ENCODE measurements at regions not wholly inside any gene's neighbourhood (a gene's known extent, or its start where the extent isn't known, plus 50 kb on each side); places are given as distances from the start of the nearest gene placed in this dataset.

GRCh38 chr7:148480479-148481146, 110.0 kb upstream of the C7orf33 start:
- DNase-seq, result no peak
- H3K36me3 ChIP-seq, result no peaks in the 10 kb centered on the region
- 77 to 84% methylated on average over 2 to 5 of the region's 5 CpGs for WGBS, 2 donors (ENCODE audit: low coverage in 1 of 2)
- no peak overlapping the region for H3K27ac ChIP-seq
- H3K27me3 ChIP-seq, result no peaks in the 10 kb centered on the region
- no peak overlapping the region for H3K4me3 ChIP-seq
- peaks cover 11 to 22% (median 13%) of the 10 kb centered on the region in 4 donors for H3K4me1 ChIP-seq
- in situ Hi-C loops (cut with MboI; ENCODE audit: low pct_ligation_motif_present in 1 of 4, low pct_unique_long_range_greater_than_20kb in 1 of 4, low sequenced_read_pairs in 3 of 4), result loop anchor here in 2 of 4 donors (25.0 kb wide), 1 partner anchor 218 kb away; no protein-coding TSS in a partner anchor
- no peaks in the 10 kb centered on the region for H3K9me3 ChIP-seq
- TF ChIP-seq POLR2A (IDR thresholded peaks at IDR 0.05) (no peak), CTCF (IDR thresholded peaks at IDR 0.05) (no peak), POLR2AphosphoS5 (IDR thresholded peaks at IDR 0.05) (no peak), EP300 (IDR thresholded peaks at IDR 0.05; ENCODE audit: low read depth) (no peak)
- intact Hi-C loops (cut with DNase I; ENCODE audit: low total_unique reads), result no loop called here

- no peak for TF ChIP-seq POLR2A (IDR thresholded peaks at IDR 0.05)
- TF ChIP-seq EP300 (IDR thresholded peaks at IDR 0.05; ENCODE audit: low read depth), result no peak
- no peak for TF ChIP-seq POLR2AphosphoS5 (IDR thresholded peaks at IDR 0.05)
- no peak for TF ChIP-seq CTCF (IDR thresholded peaks at IDR 0.05)
Observed at GRCh38 chr7:148481147-148481526, 109.4 kb upstream of the C7orf33 start.

GRCh38 chr7:148481971-148482626, 108.5 kb upstream of the C7orf33 start:
- in situ Hi-C loops (cut with MboI; ENCODE audit: low pct_ligation_motif_present in 1 of 4, low pct_unique_long_range_greater_than_20kb in 1 of 4, low sequenced_read_pairs in 3 of 4) (loop anchor here in 2 of 4 donors (25.0 kb wide), 1 partner anchor 220 kb away; no protein-coding TSS in a partner anchor), intact Hi-C loops (cut with DNase I; ENCODE audit: low total_unique reads) (no loop called here)
- Histone ChIP-seq H3K9me3 (no peaks in the 10 kb centered on the region), H3K36me3 (no peaks in the 10 kb centered on the region), H3K4me3 (no peak overlapping the region), H3K4me1 (peaks cover 13 to 28% (median 16%) of the 10 kb centered on the region in 4 donors), H3K27ac (no peak overlapping the region), H3K27me3 (no peaks in the 10 kb centered on the region)
- DNase-seq, result no peak
- TF ChIP-seq POLR2A (IDR thresholded peaks at IDR 0.05) (no peak), EP300 (IDR thresholded peaks at IDR 0.05; ENCODE audit: low read depth) (no peak), POLR2AphosphoS5 (IDR thresholded peaks at IDR 0.05) (no peak), CTCF (IDR thresholded peaks at IDR 0.05) (no peak)
- WGBS, 2 donors (ENCODE audit: low coverage in 1 of 2), result 84% methylated on average over 14 to 19 of the region's 19 CpGs

More at GRCh38 chr7:148481147-148481526, 109.4 kb upstream of the C7orf33 start:
- no peaks in the 10 kb centered on the region for H3K36me3 ChIP-seq
- peaks cover 13 to 27% (median 16%) of the 10 kb centered on the region in 4 donors for H3K4me1 ChIP-seq
- no peak overlapping the region for H3K27ac ChIP-seq
- DNase-seq, result no peak
- no peaks in the 10 kb centered on the region for H3K27me3 ChIP-seq
- in situ Hi-C loops (cut with MboI; ENCODE audit: low pct_ligation_motif_present in 1 of 4, low pct_unique_long_range_greater_than_20kb in 1 of 4, low sequenced_read_pairs in 3 of 4), result loop anchor here in 2 of 4 donors (25.0 kb wide), 1 partner anchor 219 kb away; no protein-coding TSS in a partner anchor
- intact Hi-C loops (cut with DNase I; ENCODE audit: low total_unique reads), result no loop called here
- no peaks in the 10 kb centered on the region for H3K9me3 ChIP-seq
- WGBS, 2 donors (ENCODE audit: low coverage in 1 of 2), result 47 to 54% methylated on average over 3 of the region's 3 CpGs
- H3K4me3 ChIP-seq, result no peak overlapping the region

GRCh38 chr7:148483515-148484308, 106.9 kb upstream of the C7orf33 start:
- WGBS, 2 donors (ENCODE audit: low coverage in 1 of 2), result 78 to 92% methylated on average over 4 to 17 of the region's 17 CpGs
- in situ Hi-C loops (cut with MboI; ENCODE audit: low pct_ligation_motif_present in 1 of 4, low pct_unique_long_range_greater_than_20kb in 1 of 4, low sequenced_read_pairs in 3 of 4), result loop anchor here in 2 of 4 donors (25.0 kb wide), 1 partner anchor 221 kb away; no protein-coding TSS in a partner anchor
- no peak for DNase-seq

More at GRCh38 chr7:148483515-148484308, 106.9 kb upstream of the C7orf33 start:
- Histone ChIP-seq H3K27me3 (no peaks in the 10 kb centered on the region), H3K4me3 (no peak overlapping the region), H3K9me3 (no peaks in the 10 kb centered on the region), H3K4me1 (peaks cover 13 to 28% (median 16%) of the 10 kb centered on the region in 4 donors), H3K27ac (peak overlapping the region in 1 of 4 donors; percentile 72), H3K36me3 (no peaks in the 10 kb centered on the region)
- TF ChIP-seq POLR2A (IDR thresholded peaks at IDR 0.05), result no peak
- no peak for TF ChIP-seq EP300 (IDR thresholded peaks at IDR 0.05; ENCODE audit: low read depth)
- TF ChIP-seq POLR2AphosphoS5 (IDR thresholded peaks at IDR 0.05), result no peak
- TF ChIP-seq CTCF (IDR thresholded peaks at IDR 0.05), result no peak
- intact Hi-C loops (cut with DNase I; ENCODE audit: low total_unique reads), result no loop called here

Data from transverse colon (tissue), 4 donors.